Cerebellar cortex (tissue), 1 donor: ENCODE measurements at regions not wholly inside any gene's neighbourhood (a gene's known extent, or its start where the extent isn't known, plus 50 kb on each side); places are given as distances from the start of the nearest gene placed in this dataset.
"Not testable (repeated sequence)": the region's sequence is repeated elsewhere in the genome, so short reads cannot be mapped to it uniquely, and the experiment has no call there.

Experiments used
- DNase-seq: peaks from one replicate; pipeline ENCODE4 v3.0.0-alpha.2; 2015; ENCODE audit warnings: low spot score

- DNase-seq: no peak
Measured at GRCh38 chr13:111587249-111587648, 266.8 kb downstream of the TEX29 start.

DNA sequence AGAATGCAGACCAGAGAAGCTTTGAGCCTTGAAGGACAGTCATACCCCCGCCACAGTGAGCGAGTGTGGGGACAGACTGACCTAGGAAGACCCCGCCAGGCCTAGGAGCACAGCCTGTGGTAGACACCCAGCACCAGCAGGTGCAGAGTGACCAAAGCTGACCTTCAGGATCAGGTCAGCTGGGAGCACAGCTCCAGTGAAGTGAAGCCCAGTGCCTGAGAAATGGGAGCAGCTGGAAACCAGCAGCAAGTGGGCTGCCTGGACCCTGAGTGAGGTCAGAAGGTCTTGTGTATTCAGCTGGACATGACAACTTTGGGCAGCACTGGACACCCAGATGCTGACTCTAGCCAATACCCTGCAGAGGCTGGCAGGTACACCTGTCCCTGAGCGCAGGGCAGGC is 268.9 kb downstream of the TEX29 start:
- DNase-seq: no peak

DNA sequence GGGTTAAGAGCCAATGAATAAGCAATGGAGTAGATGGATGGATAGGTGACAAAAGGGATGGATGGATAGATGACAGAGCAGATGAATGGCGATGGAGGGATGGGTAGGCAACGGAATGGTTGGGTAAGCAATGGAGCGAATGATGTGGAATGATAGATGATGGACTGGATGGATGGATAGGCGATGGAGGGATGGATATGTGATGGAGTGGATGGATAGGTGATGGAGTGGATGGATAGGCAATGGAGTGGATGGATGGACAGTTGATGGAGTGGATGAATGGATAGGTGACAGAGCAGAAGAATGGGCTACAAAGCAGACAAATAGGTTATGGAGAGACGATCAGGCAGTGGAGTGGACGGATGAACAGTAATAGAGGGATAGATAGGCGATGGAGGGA is 269.6 kb downstream of the TEX29 start:
- DNase-seq: no peak

DNA sequence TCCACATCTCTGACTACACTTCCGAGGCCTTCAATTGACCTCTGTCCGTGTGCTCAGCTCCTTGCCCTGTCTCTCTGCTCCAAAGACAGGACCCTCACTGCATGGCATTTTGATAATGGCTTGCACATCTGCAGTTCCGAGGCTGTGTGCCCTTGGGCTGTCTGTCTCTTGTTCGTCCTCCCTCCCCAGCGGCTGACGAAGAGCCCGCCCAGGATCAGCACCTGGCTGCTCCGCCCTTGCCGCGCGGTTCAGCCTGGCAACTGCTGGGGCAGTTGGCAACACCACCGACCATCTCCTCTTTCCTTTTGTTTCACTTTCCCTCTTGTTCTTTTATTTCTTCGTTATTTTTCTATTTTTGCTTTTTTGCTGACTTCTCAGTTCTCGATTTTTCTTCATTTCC is 270.4 kb downstream of the TEX29 start:
- no peak for DNase-seq

DNA sequence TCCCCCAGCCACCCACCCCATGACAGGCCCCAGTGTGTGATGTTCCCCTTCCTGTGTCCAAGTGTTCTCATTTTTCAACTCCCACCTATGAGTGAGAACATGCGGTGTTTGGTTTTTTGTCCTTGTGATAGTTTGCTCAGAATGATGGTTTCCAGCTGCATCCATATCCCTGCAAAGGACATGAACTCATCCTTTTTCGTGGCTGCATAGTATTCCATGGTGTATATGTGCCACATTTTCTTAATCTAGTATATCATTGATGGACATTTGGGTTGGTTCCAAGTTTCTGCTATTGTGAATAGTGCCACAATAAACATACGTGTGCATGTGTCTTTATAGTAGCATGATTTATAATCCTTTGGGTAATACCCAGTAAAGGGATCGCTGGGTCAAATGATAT is 273.0 kb downstream of the TEX29 start:
- DNase-seq: not testable (repeated sequence)

- DNase-seq: no peak
Measured at GRCh38 chr13:111594606-111595005, 274.2 kb downstream of the TEX29 start.

GRCh38 chr13:111595276-111595675 is 274.8 kb downstream of the TEX29 start:
- DNase-seq: no peak

GRCh38 chr13:111595791-111596190 is 275.3 kb downstream of the TEX29 start:
- DNase-seq: no peak

GRCh38 chr13:111597191-111597611 is 276.8 kb downstream of the TEX29 start:
- no peak for DNase-seq

- DNase-seq: no peak
Measured at GRCh38 chr13:111597618-111598017, 277.2 kb downstream of the TEX29 start.

GRCh38 chr13:111598747-111599146 is 278.3 kb downstream of the TEX29 start:
- DNase-seq: no peak

- DNase-seq: no peak
Measured at GRCh38 chr13:111599791-111600190, 279.3 kb downstream of the TEX29 start.

- no peak for DNase-seq
Measured at GRCh38 chr13:111602874-111603273, 282.4 kb downstream of the TEX29 start.

- DNase-seq: no peak
Measured at GRCh38 chr13:111604097-111604496, 283.7 kb downstream of the TEX29 start.

GRCh38 chr13:111608556-111608955 is 288.1 kb downstream of the TEX29 start:
- DNase-seq: no peak

DNA sequence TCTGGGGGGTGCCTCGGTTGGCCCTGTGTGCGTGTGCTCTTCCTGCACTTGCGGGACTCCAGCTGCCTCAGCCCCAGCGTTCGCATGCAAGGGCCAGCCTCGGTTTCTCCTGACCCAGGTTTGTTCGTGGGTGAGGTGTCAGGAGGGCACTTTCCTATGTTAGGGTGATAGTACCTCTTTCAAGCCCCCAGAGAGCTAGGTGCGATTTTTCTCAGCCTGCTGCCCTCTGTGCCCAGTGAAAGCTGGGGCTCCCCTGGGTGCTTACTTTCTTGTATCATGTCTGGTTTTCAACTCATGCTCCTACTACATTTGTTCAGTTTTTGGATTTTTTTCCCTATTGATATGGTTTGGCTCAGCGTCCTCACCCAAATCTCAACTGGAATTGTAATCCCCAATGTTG is 289.2 kb downstream of the TEX29 start:
- no peak for DNase-seq

DNA sequence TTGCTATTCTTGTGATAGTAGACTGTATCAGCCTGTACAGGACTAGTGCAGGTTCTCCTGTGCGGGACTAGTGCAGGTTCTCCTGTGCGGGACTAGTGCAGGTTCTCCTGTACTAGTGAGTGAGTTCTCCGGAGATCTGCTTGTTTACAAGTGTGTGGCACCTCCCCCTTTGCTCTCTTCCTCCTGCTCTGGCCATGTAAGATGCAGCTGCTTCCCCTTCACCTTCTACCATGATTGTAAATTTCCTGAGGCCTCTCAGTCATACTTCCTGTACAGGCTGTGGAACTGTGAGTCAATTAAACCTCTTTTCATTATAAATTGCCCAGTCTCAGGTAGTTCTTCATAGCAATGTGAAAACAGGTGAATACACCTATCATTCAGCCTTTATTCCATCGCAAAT is 289.6 kb downstream of the TEX29 start:
- no peak for DNase-seq

- DNase-seq: no peak
Measured at GRCh38 chr13:111610879-111611278, 290.4 kb downstream of the TEX29 start.

DNA sequence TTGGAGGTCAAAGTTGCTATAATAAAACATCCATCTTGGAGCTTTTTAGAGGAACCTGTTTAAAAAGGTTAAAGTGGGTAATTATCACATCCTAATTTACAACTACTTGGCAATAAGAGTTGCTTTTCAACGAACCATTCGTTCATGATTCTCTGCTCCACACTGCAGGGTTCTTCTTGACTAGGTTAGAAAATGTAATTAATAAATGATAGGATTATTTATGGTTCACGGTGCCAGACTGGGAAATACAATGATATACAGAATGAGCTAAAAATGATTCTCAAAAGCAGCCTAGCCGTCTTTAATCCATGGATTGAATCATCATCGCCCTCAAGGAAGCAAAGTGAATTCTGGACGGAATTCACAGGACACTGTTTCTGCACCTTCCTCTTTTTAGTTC is 291.2 kb downstream of the TEX29 start:
- DNase-seq: no peak

DNA sequence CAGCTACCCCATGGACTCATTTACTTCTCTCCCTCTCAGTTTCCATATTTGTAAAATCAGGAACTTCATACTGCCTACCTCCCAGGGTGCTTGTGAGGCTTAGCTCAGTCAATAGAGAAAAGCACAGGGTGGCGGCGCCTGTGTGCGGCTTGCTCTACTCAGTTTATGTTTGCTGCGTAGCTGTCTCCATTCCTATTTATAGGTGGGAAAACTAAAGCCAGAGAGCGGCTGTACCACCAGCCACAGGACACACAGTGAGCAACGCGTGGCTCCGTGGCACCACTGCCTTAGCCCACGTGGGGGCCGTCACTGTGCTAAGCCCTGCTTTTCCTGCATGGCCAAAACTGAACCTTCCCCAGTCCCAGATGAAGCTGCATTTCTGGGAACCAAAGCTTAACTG is 292.4 kb downstream of the TEX29 start:
- no peak for DNase-seq

- no peak for DNase-seq
Measured at GRCh38 chr13:111614009-111614408, 293.6 kb downstream of the TEX29 start.

DNA sequence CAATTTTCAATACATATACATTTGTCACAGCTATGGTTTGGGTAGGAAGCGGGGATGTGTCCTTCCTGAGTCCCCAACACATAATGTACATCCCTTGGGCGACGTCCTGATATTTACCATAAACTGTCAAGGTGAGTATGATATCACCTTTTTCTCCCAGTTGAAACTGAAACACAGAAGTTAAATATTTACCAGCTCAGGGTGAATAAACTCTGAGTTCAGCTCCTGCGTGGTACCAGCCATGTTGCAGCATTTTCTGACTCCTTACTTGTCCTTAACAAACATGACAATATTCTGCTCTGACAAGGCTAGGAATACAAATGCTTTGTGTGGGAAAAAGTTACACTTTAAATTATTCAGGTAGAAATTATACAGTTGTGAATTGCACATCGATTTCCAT is 294.2 kb downstream of the TEX29 start:
- DNase-seq: no peak

DNA sequence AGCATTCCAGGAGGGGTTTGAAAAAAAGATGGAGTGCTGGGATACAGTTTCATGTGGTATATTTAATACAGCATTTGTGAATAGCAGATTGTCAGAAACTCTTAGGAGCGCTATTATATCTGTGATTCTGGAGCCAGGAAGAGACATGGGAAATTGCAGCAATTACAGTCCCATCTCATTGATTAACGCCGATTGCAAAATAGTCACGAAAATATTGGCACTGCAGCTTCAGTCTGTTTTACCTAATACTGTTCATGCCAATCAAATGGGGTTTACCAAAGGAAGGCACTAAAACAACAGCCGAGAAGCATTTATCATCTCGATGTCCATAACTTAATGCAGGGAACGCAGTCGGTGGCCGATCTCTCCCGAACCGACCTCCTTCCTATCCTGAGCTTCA is 295.8 kb downstream of the TEX29 start:
- DNase-seq: no peak

DNA sequence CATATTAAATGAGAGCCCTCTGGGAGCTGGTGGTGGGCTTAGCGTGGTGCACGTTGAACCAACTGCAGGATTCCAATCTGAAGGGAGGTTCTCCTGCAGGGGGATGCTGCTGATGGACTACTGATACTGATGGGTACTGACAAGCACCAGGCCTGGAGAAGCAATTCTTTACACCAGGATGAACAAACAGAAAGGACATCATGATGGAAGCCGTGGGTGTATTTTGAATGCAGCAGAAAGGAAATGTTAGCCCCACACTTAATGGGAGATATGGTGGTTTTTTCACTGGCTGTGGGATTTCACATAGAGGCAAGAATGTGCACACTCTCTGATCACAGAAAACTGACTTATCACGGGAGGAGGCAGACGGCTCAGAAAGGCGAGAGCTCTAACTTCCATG is 299.7 kb downstream of the TEX29 start:
- DNase-seq: no peak

DNA sequence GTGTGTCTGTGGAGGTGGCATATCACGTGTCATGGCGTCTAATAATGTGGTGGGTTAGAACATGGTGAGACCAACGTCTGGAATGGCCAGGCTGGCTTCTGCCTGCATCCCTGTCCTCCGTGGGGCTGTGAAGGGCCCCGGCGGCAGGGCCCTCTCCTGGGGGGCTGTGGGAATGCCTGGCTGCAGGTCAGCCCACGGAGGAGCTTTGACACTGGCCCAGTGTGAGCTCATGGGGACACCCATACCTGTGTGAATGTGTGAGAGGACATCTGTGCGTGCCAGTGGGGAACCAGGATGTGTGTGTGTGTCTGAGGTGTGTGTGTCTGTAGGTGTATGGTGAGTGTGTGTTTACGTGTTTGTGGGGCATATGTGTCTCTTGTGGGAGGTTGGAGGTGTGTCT is 300.1 kb downstream of the TEX29 start:
- no peak for DNase-seq
